ENCODE measurements at regions not wholly inside any gene's neighbourhood (a gene's known extent, or its start where the extent isn't known, plus 50 kb on each side); places are given as distances from the start of the nearest gene placed in this dataset.
A peak's percentile ranks its signal among the peaks of the same experiment; 100 is the strongest.
"Not testable (repeated sequence)": the region's sequence is repeated elsewhere in the genome, so short reads cannot be mapped to it uniquely, and the experiment has no call there.

DNA sequence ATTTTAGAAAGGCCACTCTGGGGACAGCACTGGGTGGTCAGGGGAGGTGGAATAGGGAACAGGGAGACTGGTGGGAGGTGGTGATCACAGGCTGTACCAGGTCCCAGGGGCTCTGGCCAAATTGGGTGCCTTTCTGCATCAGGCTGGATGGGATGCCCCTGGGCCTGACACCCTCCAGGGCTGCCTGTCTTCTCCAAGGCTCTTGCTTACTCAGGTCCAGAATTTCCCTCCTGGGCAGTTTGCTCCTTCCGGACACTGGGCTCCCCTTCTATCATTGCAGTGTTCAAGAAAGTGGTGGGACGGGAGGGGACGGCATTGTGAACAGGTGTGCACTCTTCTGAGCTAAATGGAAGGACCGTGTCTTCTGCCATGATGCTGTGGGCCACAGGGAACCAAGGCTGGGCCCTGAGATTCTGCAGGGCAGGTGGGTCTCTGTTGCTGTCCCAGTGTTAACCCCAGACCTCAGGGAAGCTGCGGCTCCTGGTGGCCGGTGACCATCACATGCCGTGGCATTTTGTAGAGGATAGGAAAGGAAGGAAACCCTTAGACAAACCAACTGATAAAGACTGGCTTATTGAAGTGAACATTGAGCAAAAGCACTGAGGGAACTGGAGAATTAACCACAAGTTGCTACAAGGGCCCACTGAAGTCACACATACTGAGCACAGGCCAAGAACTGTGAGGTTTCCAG, 93.7 kb upstream of the HS6ST1 start:
- H3K27ac ChIP-seq (ENCODE audit: low read depth, low read length), result no peak overlapping the region
- H3K9ac ChIP-seq (ENCODE audit: low read length), result no peak overlapping the region
- H3K9me3 ChIP-seq (ENCODE audit: control insufficient read depth, insufficient read depth, low read depth, low read length), result 0 out of 2 replicates have a peak, but pooled peaks cover 3% of the 10 kb centered on the region
- no peaks in the 10 kb centered on the region for H3K36me3 ChIP-seq (ENCODE audit: control insufficient read depth, insufficient read depth, low read length)
- no peaks in the 10 kb centered on the region for H3K27me3 ChIP-seq (ENCODE audit: control insufficient read depth, insufficient read depth, low read length)
- H3K4me1 ChIP-seq (ENCODE audit: control insufficient read depth, insufficient read depth, low read length), result peaks cover 22% of the 10 kb centered on the region
- H3K4me3 ChIP-seq (ENCODE audit: low read depth, low read length), result no peak overlapping the region

DNA sequence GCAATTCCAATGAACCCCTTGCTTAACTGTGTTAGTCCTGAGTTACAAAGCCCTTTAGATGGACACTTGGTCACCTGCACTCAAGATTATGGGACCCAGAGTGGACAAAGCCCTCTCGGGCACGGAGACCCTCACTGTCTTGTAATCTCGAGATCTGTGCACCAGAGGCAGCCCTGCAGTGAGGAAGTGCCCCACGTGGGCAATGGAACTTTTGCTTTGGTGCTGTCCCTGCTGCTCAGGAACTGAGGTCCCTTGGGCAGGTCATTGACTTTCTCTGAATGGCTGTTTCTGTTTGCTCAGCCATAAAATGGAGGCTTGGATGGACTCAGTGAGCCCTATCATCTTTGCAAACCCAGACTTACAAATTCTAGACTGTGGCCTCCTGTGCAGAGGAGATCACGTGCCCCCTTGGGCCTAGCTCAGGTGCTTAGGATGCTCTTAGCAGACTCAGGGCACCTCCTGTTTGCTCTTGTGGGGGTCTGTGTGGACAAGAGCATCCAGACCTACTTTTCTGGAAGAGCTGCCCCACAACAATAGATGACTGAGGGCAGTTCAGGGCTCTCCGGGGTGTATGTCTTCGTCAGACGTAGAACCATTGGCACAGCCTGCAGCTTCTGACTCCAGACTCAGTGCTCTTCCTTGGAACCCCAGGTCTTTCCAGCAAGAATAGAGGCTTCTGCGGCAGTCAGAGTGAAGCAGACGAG, 94.5 kb upstream of the HS6ST1 start:
- no peaks in the 10 kb centered on the region for H3K36me3 ChIP-seq (ENCODE audit: control insufficient read depth, insufficient read depth, low read length)
- no peak overlapping the region for H3K9ac ChIP-seq (ENCODE audit: low read length)
- H3K27me3 ChIP-seq (ENCODE audit: control insufficient read depth, insufficient read depth, low read length), result no peaks in the 10 kb centered on the region
- H3K9me3 ChIP-seq (ENCODE audit: control insufficient read depth, insufficient read depth, low read depth, low read length), result 0 out of 2 replicates have a peak, but pooled peaks cover 3% of the 10 kb centered on the region
- no peak overlapping the region for H3K27ac ChIP-seq (ENCODE audit: low read depth, low read length)
- no peak overlapping the region for H3K4me3 ChIP-seq (ENCODE audit: low read depth, low read length)
- H3K4me1 ChIP-seq (ENCODE audit: control insufficient read depth, insufficient read depth, low read length), result peaks cover 18% of the 10 kb centered on the region

DNA sequence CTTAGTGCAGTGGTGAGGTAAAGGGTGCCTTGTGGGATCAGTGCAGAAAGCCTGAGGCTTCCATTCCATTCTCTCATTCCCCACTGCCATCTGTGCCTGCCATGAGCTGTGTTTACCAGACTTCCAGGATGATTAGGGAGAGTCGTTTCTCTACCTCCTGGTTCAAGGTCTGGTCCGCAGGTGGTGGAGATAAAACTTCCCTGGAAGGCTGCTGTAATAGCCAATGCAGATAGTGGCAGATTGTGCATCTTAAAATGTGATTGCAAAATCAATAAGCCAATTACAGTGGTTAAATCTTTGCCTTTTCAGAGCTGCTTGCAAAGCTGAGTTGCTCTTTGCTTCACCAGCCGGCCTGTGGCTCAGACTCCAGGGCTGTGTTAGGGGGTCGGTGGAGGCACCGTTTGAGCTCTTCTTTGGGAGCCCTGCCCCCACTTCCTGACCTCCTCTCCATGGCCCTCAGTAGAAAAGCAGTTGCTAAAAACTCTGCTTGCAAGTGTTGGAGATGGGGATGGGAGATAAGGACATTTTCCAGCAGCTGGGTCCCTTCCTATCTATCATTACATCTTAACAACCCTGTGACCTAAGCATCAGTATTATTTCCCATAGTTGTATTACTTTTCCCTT, 95.2 kb upstream of the HS6ST1 start:
- Histone ChIP-seq H3K4me3 (ENCODE audit: low read depth, low read length) (no peak overlapping the region), H3K9me3 (ENCODE audit: control insufficient read depth, insufficient read depth, low read depth, low read length) (0 out of 2 replicates have a peak, but pooled peaks cover 3% of the 10 kb centered on the region), H3K27ac (ENCODE audit: low read depth, low read length) (no peak overlapping the region), H3K27me3 (ENCODE audit: control insufficient read depth, insufficient read depth, low read length) (no peaks in the 10 kb centered on the region), H3K4me1 (ENCODE audit: control insufficient read depth, insufficient read depth, low read length) (peaks cover 14% of the 10 kb centered on the region), H3K36me3 (ENCODE audit: control insufficient read depth, insufficient read depth, low read length) (no peaks in the 10 kb centered on the region), H3K9ac (ENCODE audit: low read length) (peak overlapping the region; percentile 19)

DNA sequence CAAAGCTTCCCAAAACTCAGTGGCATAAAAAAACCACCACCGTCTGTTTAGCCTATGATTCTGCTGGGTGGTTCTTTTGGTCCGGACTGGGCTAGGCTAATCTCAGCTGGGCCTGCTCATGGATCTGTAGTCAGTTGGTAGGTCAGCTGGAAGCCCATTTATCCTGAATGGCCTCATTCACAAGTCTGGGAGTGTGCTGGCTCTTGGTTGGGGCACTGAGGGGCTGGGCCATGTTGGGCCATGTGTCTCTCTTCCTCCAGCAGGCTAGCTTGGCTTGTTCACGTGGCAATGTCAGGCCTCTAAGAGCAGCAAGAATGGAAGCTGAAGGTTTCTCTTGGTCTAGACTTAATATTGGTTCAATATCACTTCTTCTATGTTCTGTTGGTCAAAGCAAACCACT, 95.7 kb upstream of the HS6ST1 start:
- Histone ChIP-seq H3K9me3 (ENCODE audit: control insufficient read depth, insufficient read depth, low read depth, low read length) (peaks cover 4% of the 10 kb centered on the region; the same call in 1 of the 2 replicates), H3K27ac (ENCODE audit: low read depth, low read length) (no peak overlapping the region), H3K4me1 (ENCODE audit: control insufficient read depth, insufficient read depth, low read length) (peaks cover 14% of the 10 kb centered on the region), H3K4me3 (ENCODE audit: low read depth, low read length) (no peak overlapping the region), H3K36me3 (ENCODE audit: control insufficient read depth, insufficient read depth, low read length) (no peaks in the 10 kb centered on the region), H3K27me3 (ENCODE audit: control insufficient read depth, insufficient read depth, low read length) (no peaks in the 10 kb centered on the region), H3K9ac (ENCODE audit: low read length) (no peak overlapping the region)

DNA sequence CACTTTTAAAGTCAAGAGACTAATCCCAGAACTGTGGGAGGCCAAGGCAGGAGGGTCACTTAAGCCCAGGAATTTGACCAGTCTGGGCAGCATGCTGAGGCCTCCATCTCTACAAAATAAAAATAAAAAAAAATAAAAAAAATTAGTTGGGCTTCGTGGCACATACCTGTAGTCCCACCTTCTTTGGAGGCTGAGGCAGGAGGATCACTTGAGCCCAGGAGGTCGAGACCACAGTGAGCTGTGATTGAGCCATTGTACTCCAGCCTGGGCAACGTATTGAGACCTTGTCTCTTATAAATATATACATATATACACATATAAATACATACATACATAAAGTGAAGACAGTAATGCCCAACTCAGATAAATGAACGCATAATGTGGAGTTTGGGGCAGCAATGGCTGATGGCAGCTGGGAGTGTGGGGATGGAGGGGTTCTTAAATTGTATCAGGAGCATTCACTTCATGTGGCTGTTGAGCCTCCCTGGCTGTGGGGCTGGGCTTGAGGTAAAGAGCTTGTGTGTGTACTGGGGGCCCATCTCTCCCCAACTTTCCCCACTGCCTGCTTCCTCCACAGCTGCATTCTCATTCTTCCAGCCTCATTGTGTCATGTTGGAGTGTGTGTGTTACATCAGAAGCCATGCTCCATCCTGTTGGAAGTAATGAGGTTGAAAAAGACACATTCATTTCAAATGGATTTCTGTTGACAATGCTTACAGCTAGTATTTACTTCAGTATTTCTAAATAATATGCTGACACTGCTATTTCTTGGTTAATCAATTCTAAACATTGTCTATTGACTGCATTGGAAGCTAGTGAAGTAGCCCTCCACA, 96.5 kb upstream of the HS6ST1 start:
- Histone ChIP-seq H3K9ac (ENCODE audit: low read length) (no peak overlapping the region), H3K27ac (ENCODE audit: low read depth, low read length) (no peak overlapping the region), H3K27me3 (ENCODE audit: control insufficient read depth, insufficient read depth, low read length) (no peaks in the 10 kb centered on the region), H3K9me3 (ENCODE audit: control insufficient read depth, insufficient read depth, low read depth, low read length) (peaks cover 12% of the 10 kb centered on the region), H3K36me3 (ENCODE audit: control insufficient read depth, insufficient read depth, low read length) (no peaks in the 10 kb centered on the region), H3K4me3 (ENCODE audit: low read depth, low read length) (no peak overlapping the region), H3K4me1 (ENCODE audit: control insufficient read depth, insufficient read depth, low read length) (peaks cover 14% of the 10 kb centered on the region)

DNA sequence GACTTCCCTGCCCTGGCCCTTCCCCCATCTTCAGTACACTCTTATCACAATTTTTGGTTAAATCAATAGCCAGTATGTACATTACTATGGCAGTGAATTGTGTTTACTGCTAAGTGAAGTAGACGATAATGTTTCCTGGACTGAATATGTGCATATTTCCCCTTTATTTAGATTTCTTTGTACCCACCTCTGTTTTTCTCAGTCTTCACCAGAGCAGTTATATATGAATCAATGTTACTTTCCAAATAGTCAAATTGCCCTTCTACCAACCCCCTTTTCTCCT, 97.1 kb upstream of the HS6ST1 start:
- Histone ChIP-seq H3K36me3 (ENCODE audit: control insufficient read depth, insufficient read depth, low read length) (no peaks in the 10 kb centered on the region), H3K27ac (ENCODE audit: low read depth, low read length) (no peak overlapping the region), H3K4me1 (ENCODE audit: control insufficient read depth, insufficient read depth, low read length) (peaks cover 14% of the 10 kb centered on the region), H3K9ac (ENCODE audit: low read length) (no peak overlapping the region), H3K9me3 (ENCODE audit: control insufficient read depth, insufficient read depth, low read depth, low read length) (peaks cover 17% of the 10 kb centered on the region), H3K27me3 (ENCODE audit: control insufficient read depth, insufficient read depth, low read length) (no peaks in the 10 kb centered on the region), H3K4me3 (ENCODE audit: low read depth, low read length) (no peak overlapping the region)

DNA sequence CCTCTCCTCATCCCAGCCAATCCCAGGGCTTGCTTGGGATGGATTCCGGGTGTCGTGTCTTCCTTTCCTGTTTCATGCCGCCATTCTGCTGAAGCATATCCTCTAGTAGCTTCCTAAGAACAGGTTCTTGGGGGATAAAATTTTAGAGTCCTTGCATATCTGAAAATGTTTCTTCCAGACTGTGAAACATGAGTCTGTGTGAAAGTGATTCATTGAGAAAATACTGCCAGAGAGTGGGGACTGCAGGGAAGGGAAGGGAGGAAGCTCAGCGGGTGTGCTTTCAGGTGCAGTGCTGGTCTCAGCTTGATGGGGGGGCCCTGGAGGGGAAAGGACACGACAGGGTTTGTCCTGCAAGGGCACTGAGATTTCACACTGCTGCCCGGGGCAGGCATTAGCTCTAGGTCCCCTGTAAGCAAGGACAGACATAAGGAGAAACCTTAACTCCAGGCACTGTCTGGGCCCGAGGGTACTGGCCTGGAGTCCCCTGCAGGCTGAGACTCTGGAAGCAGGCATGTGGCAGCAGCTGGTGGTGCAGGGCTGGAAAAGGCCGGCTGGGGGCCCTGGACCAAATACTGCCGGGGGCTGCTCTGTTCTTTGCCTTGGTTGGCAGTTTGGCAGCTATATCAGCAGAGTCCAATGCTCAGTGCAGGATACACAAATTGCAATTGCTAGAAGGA, 97.6 kb upstream of the HS6ST1 start:
- Histone ChIP-seq H3K27me3 (ENCODE audit: control insufficient read depth, insufficient read depth, low read length) (no peaks in the 10 kb centered on the region), H3K4me3 (ENCODE audit: low read depth, low read length) (no peak overlapping the region), H3K9ac (ENCODE audit: low read length) (no peak overlapping the region), H3K9me3 (ENCODE audit: control insufficient read depth, insufficient read depth, low read depth, low read length) (peaks cover 18% of the 10 kb centered on the region), H3K4me1 (ENCODE audit: control insufficient read depth, insufficient read depth, low read length) (peaks cover 14% of the 10 kb centered on the region), H3K27ac (ENCODE audit: low read depth, low read length) (no peak overlapping the region), H3K36me3 (ENCODE audit: control insufficient read depth, insufficient read depth, low read length) (no peaks in the 10 kb centered on the region)

DNA sequence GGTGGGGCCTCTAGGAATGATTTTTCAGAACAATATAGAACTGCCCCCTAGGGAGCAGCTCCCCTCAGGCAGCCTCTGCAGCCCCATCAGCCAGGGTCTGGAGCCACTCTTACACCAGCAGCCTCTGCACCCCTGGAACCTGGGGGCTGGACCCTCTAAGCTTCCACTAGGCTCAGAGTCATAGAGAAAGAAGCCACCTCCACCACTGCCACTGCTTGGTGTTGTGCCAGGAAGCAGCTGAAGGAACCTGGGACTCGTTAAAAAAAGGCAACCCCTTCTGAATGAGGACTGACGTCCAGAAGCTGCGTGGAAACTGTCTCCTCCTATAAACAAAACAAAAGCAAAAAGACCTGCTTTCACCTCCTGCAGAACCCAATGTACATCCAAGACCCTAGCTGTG, 98.1 kb upstream of the HS6ST1 start:
- H3K9ac ChIP-seq (ENCODE audit: low read length), result no peak overlapping the region
- H3K9me3 ChIP-seq (ENCODE audit: control insufficient read depth, insufficient read depth, low read depth, low read length), result peaks cover 21% of the 10 kb centered on the region

DNA sequence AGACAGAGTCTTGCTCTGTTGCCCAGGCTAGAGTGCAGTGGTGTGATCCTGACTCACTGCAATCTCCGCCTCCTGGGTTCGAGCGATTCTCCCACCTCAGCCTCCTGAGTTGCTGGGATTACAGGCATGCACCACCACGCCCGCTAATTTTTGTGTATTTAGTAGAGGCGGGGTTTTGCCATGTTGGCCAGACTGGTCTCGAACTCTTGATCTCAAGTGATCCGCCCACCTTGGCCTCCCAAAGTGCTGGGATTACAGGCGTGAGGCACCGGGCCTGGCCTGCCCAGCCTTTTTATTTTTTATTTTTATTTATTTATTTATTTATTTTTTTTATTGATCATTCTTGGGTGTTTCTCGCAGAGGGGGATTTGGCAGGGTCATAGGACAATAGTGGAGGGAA, 98.6 kb upstream of the HS6ST1 start:
- peaks cover 14% of the 10 kb centered on the region for H3K4me1 ChIP-seq (ENCODE audit: control insufficient read depth, insufficient read depth, low read length)
- not testable (repeated sequence) for H3K27ac ChIP-seq (ENCODE audit: low read depth, low read length); H3K4me3 ChIP-seq (ENCODE audit: low read depth, low read length); H3K9ac ChIP-seq (ENCODE audit: low read length); H3K27me3 ChIP-seq (ENCODE audit: control insufficient read depth, insufficient read depth, low read length); H3K36me3 ChIP-seq (ENCODE audit: control insufficient read depth, insufficient read depth, low read length)
- peaks cover 25% of the 10 kb centered on the region for H3K9me3 ChIP-seq (ENCODE audit: control insufficient read depth, insufficient read depth, low read depth, low read length)

More for the DNA sequence above, 98.1 kb upstream of the HS6ST1 start:
- Histone ChIP-seq H3K27me3 (ENCODE audit: control insufficient read depth, insufficient read depth, low read length) (no peaks in the 10 kb centered on the region), H3K4me1 (ENCODE audit: control insufficient read depth, insufficient read depth, low read length) (peaks cover 14% of the 10 kb centered on the region), H3K36me3 (ENCODE audit: control insufficient read depth, insufficient read depth, low read length) (no peaks in the 10 kb centered on the region), H3K27ac (ENCODE audit: low read depth, low read length) (no peak overlapping the region), H3K4me3 (ENCODE audit: low read depth, low read length) (no peak overlapping the region)

DNA sequence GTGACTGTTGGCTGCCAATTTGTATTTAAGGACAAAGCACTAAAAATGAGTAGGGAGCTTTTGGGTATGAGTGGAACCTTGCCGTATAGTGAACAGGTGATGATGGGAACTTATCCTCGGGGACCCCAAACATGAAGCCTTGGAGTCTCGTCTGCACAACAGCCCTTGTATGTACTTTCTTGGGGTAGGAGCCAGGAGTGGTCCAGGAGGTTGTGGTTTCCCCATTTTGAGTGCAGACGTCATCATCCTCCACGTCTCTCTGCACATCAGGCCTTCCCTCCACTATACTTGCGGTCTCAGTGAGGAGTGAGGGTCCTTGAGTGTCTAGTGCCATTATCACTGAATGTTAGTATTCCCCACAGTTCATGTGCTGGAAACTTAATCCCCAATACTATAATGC, 101.5 kb upstream of the HS6ST1 start:
- no peaks in the 10 kb centered on the region for H3K36me3 ChIP-seq (ENCODE audit: control insufficient read depth, insufficient read depth, low read length)
- peaks cover 35% of the 10 kb centered on the region for H3K9me3 ChIP-seq (ENCODE audit: control insufficient read depth, insufficient read depth, low read depth, low read length)
- H3K27me3 ChIP-seq (ENCODE audit: control insufficient read depth, insufficient read depth, low read length), result no peaks in the 10 kb centered on the region
- H3K4me1 ChIP-seq (ENCODE audit: control insufficient read depth, insufficient read depth, low read length), result peaks cover 6% of the 10 kb centered on the region; the same call in 1 of the 2 replicates
- H3K27ac ChIP-seq (ENCODE audit: low read depth, low read length), result no peak overlapping the region
- no peak overlapping the region for H3K4me3 ChIP-seq (ENCODE audit: low read depth, low read length)
- no peak overlapping the region for H3K9ac ChIP-seq (ENCODE audit: low read length)
